HG03565 (cell line): ENCODE measurements at regions not wholly inside any gene's neighbourhood (a gene's known extent, or its start where the extent isn't known, plus 50 kb on each side); places are given as distances from the start of the nearest gene placed in this dataset.
A peak's percentile ranks its signal among the peaks of the same experiment; 100 is the strongest.

Source experiments
- ATAC-seq: cut with Tn5 transposase; IDR thresholded peaks from one replicate; pipeline ENCODE4 v1.9.1; 2021; ENCODE audit warnings: mild to moderate bottlenecking, moderate library complexity; ENCODE audit not compliant: unreplicated experiment

DNA sequence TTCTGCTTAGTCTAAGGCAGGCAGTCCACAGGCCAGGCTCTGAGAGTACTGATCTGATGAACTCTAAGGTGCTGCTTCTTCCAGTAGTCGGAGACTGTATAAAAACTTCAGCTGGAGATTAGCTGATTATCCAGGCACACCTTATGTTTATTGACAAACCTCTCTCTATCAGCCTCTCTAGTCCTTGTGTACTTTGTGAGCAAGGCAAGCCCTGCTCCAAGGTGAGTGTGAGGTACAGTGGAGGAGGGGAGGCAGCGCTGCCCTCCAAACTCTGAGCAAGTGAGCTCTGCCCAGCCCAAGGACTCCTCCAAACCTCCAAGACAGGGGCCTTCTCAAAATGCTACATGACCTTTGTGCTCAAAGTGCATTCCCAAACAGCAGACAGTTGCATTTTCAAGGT is 95.9 kb upstream of the CDKN3 start:
- ATAC-seq = no peak

DNA sequence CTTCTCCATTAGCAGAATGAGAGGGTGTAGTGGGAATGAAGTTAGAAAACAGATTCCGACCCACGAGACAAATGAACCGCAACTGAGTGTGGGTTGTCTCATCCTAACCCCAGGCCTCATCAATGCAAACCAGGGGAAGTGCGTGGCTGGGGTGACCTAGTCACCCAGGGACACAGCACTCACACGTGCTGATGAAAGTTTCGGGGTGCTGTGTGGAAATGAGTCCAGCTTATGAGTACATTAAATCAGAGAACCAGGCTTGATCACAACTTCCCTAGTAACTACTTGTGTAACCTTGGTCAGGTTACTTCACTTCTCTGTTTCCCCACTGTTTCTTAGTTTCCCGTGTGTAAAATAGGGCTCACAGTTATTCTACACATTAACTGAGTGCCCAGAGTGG is 95.4 kb upstream of the CDKN3 start:
- no peak for ATAC-seq

- ATAC-seq = no peak
These were observed 90.0 kb upstream of the CDKN3 start for GRCh38 chr14:54306806-54307205.

- ATAC-seq = no peak
These were observed 87.2 kb upstream of the CDKN3 start for GRCh38 chr14:54309615-54310014.

DNA sequence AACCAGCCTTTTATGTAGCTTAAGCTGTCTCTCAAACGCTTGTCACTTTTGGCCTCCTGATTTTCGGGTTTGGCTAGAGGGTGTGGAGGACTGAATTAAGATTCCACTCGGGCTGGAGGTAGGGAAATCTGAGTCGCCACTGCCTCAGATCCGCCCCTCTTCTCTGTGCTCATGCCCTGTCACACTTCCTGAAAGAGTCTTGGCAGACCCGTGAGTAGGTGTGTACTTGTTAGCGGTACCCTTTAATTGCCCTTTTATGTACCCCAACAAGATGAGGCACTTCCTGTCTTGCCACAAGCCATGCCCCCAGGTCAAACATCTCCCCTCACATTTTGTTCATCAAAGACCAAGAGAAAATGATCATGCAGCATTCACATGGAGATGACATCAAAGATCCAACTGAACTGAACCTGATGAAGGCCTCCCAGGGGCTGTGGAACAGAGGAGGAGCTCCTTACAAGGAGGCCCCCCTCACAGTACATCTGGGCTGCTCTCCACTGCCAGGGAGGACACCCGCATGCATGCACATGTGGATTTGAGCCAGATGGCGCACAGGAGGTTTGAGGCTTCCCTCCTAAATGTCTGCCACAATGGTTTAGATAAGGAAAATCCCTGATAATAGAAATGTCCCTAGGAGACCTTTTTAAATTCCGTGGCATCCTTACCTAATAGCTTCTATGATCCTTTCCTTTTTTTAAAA is 86.5 kb upstream of the CDKN3 start:
- ATAC-seq = no peak

- ATAC-seq = no peak
These were observed 86.0 kb upstream of the CDKN3 start for GRCh38 chr14:54310851-54311228.

- no peak for ATAC-seq
These were observed 84.5 kb upstream of the CDKN3 start for GRCh38 chr14:54312166-54312801.

- no peak for ATAC-seq
These were observed 82.3 kb upstream of the CDKN3 start for GRCh38 chr14:54314365-54315104.

GRCh38 chr14:54316652-54317051 is 80.2 kb upstream of the CDKN3 start:
- ATAC-seq = no peak

DNA sequence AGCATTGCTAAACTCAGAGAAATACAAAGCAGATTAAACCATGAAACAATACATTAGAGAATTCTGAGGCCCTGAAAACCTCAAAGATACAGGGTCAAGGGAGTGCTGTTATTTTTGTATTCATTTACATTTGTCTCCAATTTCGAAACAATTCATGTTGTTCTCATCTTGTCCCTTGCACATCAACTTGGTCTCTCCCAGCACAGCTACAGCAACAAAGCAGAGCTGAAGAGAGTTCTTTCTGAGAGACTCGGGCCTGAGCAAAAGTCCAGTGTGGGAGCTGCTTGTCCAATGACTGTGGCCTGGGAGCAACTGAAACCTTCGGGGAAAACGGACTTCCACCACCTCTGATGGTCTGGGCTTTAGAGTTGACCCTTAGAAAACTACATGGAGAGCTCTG is 79.4 kb upstream of the CDKN3 start:
- ATAC-seq = no peak

DNA sequence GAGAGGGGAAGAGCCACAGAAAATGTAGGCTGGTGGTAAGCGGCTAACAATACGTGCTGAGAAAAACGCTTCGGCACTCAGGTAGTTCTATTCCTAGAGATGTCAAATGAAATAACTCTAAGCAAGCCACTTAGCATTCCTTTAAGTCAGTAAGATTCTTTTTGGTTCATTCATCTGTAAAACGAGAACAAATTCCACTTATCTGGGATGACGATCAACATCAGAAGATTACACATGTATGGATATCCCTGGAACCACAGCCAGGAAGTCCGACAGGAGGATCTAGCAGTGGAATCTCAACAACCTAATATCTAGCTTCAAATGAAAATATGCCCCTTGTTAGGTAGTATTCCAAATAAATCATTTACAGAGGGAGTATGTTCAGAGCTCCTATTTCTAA is 74.6 kb upstream of the CDKN3 start:
- ATAC-seq = no peak

DNA sequence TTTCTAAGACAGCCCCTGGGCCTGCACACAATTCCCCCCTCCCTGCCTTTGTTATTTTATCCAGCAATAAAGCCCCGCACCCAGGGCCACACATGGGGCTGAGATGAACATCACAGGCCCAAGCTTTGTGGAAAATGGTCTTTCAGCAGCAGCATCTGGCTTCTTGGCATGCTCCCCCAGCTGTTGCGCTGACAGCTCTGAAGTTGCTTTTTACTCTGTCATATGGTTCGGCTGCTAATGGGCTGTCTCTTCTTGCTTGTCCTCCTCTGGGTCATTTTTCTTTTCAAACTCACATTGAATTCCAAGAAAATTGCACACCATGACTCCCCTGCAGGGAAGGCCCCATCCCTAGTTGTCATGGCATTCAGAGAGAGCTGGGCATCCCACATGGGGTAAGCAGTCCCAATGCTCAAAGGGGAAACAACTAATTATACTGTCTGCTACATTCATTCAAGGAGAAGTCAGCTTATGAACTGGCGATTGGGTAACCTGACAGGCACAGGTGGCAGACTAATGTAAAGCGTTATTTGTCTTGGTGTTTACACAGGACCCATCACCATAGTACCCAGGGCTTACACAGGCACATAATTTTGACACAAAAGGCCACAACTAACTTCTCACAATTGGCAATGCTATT is 74.0 kb upstream of the CDKN3 start:
- ATAC-seq = no peak

- ATAC-seq = no peak
These were observed 71.0 kb upstream of the CDKN3 start for GRCh38 chr14:54325766-54326165.

DNA sequence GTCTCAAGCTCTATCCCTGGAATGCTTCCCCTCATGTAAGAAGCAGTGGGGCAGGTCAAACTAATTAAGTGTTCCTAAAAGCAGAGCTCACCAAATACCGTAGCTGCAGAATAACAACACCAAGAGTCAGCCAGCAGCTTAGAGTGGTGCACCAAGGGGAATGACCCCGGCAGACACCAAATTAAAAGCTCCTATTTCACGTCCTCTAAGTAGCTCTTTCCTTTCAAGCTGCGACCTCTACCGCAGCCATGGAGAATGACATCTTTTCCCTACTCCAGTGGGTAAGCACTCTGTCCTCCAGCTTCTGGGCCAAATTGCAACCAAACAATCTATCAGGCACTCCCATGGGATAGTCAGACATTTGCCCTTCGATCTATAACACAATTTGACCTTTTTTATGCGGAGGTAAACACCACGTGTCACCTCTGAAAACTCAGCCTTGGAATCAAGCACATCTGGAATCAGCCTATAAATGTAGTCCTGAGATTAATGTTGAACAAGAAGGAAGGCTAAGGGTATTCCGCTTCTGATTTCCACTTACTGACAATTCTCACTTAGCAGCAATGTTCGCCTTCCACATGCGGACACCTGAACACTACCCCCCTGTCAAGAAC is 67.6 kb upstream of the CDKN3 start:
- ATAC-seq = peak; percentile 51

DNA sequence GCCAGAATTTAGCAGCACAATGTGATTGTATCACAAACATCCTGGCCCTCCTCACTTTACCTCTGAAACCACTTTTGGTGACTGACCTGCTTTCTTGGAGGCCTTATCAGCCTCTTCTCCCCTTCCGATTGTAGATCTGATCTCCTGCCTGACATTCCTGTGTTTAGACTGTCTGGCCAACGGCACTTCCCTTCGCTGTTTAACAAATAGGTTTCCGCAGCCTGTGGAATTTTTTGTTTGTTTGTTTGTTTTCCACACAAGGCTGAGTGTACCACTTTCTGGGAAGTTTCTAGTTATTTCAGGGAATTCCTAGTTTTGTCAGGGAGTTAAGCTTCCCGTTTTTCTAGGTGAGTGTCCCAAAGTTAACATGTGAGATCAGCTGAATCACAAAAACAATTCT is 65.9 kb upstream of the CDKN3 start:
- no peak for ATAC-seq

GRCh38 chr14:54331516-54331915 is 65.3 kb upstream of the CDKN3 start:
- ATAC-seq = no peak

DNA sequence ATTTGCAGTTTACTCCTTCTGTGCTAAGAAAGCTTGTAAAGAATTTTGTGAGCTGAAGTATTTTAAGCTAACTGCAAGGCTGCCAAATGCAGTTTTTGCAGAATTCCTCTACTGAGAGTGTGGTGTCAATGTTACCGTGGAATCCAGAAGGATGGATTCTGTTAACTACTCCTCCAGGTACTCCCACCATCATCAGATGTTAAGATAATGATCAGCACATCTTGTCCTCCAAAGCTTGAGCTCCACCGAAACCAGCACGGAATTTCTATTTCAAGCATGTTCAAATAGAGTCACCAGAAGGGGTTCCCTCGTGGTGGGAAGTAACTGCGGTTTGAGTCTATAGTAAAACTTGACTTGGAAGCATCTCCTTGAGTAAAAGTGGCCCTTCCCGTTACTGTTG is 64.3 kb upstream of the CDKN3 start:
- ATAC-seq = no peak

DNA sequence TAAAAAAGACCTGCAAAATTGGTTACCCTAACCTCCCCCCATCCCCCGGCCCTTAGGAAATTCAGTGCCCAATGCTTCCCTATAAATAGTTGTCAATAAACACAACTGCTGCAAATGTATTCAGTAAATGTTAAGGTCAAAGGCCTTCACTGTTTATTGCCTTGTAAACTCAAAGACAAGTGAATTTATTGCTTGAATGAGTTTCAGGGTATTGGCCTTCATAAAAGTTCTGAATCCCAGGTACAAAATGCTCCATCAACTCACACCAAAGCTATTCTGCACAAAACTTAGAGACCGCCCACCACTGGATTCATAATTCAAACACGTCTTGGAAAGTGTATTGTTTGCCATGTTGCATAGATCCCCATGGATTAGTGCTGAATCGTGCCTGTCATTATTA is 63.3 kb upstream of the CDKN3 start:
- ATAC-seq = no peak

DNA sequence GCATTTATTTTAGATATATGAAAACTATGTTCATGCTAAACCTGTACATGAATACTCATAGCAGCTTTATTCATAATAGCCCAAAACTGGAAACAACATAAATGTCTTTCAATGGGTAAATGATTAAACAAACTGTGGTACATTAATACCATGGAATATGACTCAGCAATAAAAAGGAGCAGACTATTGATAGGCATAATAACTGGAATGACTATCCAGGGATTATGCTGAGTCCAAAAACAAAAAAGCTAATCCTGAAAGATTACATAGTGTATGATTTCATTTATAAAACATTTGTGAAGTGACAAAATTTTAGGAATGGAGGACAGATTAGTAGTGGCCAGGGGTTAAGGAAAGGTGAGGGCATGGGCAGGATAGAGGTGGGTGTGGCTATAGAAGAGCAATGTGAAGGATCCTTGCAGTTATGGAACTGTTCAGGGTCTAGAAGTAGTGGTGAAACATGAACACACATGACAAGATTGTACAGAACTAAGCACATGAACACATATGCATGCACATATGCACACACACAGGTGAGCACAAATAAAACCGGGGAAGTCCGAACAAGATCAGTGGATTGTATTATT is 61.1 kb upstream of the CDKN3 start:
- ATAC-seq = no peak

GRCh38 chr14:54337314-54337713 is 59.5 kb upstream of the CDKN3 start:
- ATAC-seq = no peak

- no peak for ATAC-seq
These were observed 58.0 kb upstream of the CDKN3 start for GRCh38 chr14:54338696-54339317.
